Peyer's patch (tissue), 4 donors: ENCODE measurements at regions not wholly inside any gene's neighbourhood (a gene's known extent, or its start where the extent isn't known, plus 50 kb on each side); places are given as distances from the start of the nearest gene placed in this dataset.

Experiments
- CTCF ChIP-seq, 6 experiments: fragments of 450-650 bp in 4 of 6; fragments of 200-600 bp in 2 of 6; sonication (generic) in 1 of 6; IDR thresholded peaks; one replicate each; pipeline ENCODE4 v1.5.1; 2017 to 2019; ENCODE audit warnings: antibody characterized with exemption in 6 of 6, mild to moderate bottlenecking in 3 of 6, moderate library complexity in 1 of 6
- POLR2A ChIP-seq, 2 donors: fragments of 450-650 bp; IDR thresholded peaks; one replicate each; pipeline ENCODE4 v1.5.1; 2017; ENCODE audit warnings: antibody characterized with exemption in 2 of 2, mild to moderate bottlenecking in 2 of 2, moderate library complexity in 2 of 2

GRCh38 chr13:80802946-80803345 lies 462.0 kb upstream of the SPRY2 start:
- TF ChIP-seq CTCF (IDR thresholded peaks at IDR 0.05) (no peak), POLR2A (IDR thresholded peaks at IDR 0.05) (no peak)
